Progenitor cell of endocrine pancreas (in vitro differentiated cells): ENCODE measurements at regions not wholly inside any gene's neighbourhood (a gene's known extent, or its start where the extent isn't known, plus 50 kb on each side); places are given as distances from the start of the nearest gene placed in this dataset.

Experiments used
- DNase-seq: peaks from one replicate; pipeline ENCODE4 v3.0.0; 2021; ENCODE audit warnings: low spot score; ENCODE audit not compliant: unreplicated experiment
- H3K27ac Mint-ChIP-seq: 2 replicates; pipeline ENCODE4 v1.8.0; 2021; ENCODE audit warnings: mild to moderate bottlenecking, moderate library complexity, mixed read lengths
- H3K27me3 Mint-ChIP-seq: 2 replicates; pipeline ENCODE4 v1.8.0; 2021; ENCODE audit warnings: mixed read lengths
- H3K36me3 Mint-ChIP-seq: 2 replicates; pipeline ENCODE4 v1.8.0; 2022; ENCODE audit warnings: mixed read lengths; ENCODE audit not compliant: insufficient read depth
- H3K4me1 Mint-ChIP-seq: 2 replicates; pipeline ENCODE4 v1.8.0; 2021; ENCODE audit warnings: low read depth, mixed read lengths
- H3K4me3 Mint-ChIP-seq: 2 replicates; pipeline ENCODE4 v1.8.0; 2021; ENCODE audit warnings: low read depth, mild to moderate bottlenecking, moderate library complexity, mixed read lengths
- H3K9me3 Mint-ChIP-seq: 2 replicates; pipeline ENCODE4 v1.8.0; 2021; ENCODE audit warnings: low read depth, mixed read lengths
- TF ChIP-seq, protein P1 (sequence below): fragments of 200-600 bp; sonication (generic); IDR thresholded peaks from one replicate; pipeline ENCODE4 v1.5.0; 2021; ENCODE audit warnings: antibody characterized with exemption, mild to moderate bottlenecking; ENCODE audit not compliant: unreplicated experiment

DNA sequence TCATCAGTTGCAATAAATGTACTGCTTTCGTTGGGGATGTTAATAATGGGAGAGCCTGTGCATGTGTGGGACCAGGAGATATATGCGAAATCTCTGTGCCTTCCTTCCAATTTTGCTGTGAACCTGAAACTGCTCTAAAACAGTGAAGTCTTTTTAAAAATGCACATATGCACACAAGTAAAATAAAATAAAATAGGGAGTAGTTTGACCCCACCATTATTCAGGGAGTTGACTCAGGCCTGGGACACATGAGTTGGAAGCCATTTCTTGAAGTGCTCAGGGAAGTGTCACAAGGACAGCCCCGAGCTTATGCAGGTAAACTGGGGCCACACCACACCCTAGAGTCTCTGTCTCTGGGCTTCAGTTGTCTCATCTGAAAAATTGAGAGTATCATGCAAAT lies 183.1 kb upstream of the POU2AF2 start:
- DNase-seq, result no peak
- Mint-ChIP-seq H3K9me3 (no peaks in the 10 kb centered on the region), H3K36me3 (no peaks in the 10 kb centered on the region), H3K27me3 (no peaks in the 10 kb centered on the region), H3K4me1 (no peaks in the 10 kb centered on the region), H3K4me3 (no peak overlapping the region), H3K27ac (no peak overlapping the region)
- TF ChIP-seq, protein P1, sequence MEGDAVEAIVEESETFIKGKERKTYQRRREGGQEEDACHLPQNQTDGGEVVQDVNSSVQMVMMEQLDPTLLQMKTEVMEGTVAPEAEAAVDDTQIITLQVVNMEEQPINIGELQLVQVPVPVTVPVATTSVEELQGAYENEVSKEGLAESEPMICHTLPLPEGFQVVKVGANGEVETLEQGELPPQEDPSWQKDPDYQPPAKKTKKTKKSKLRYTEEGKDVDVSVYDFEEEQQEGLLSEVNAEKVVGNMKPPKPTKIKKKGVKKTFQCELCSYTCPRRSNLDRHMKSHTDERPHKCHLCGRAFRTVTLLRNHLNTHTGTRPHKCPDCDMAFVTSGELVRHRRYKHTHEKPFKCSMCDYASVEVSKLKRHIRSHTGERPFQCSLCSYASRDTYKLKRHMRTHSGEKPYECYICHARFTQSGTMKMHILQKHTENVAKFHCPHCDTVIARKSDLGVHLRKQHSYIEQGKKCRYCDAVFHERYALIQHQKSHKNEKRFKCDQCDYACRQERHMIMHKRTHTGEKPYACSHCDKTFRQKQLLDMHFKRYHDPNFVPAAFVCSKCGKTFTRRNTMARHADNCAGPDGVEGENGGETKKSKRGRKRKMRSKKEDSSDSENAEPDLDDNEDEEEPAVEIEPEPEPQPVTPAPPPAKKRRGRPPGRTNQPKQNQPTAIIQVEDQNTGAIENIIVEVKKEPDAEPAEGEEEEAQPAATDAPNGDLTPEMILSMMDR, result no peak

DNA sequence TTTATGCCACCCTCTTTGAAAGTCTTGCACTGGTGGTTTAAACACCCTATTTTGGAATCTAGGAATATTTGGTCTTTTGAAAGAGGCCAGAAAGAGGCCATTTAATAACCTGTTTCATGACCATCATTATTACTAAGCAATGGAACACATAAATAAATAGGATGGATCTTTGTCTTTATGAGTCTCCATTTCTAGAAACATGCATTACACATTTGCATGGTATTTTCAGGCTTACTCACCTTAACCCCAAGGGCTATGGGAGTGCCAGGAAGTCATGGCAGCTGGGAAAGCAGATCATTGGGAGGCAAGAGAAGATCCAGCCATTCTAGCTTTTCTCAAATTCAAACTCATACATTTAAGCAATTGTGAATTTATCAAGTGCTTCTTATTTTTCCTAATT lies 185.8 kb upstream of the POU2AF2 start:
- H3K27ac Mint-ChIP-seq, result no peak overlapping the region
- no peaks in the 10 kb centered on the region for H3K9me3 Mint-ChIP-seq
- H3K27me3 Mint-ChIP-seq, result no peaks in the 10 kb centered on the region
- TF ChIP-seq, protein P1, result no peak
- no peaks in the 10 kb centered on the region for H3K4me1 Mint-ChIP-seq
- H3K4me3 Mint-ChIP-seq, result no peak overlapping the region
- H3K36me3 Mint-ChIP-seq, result no peaks in the 10 kb centered on the region
- no peak for DNase-seq

DNA sequence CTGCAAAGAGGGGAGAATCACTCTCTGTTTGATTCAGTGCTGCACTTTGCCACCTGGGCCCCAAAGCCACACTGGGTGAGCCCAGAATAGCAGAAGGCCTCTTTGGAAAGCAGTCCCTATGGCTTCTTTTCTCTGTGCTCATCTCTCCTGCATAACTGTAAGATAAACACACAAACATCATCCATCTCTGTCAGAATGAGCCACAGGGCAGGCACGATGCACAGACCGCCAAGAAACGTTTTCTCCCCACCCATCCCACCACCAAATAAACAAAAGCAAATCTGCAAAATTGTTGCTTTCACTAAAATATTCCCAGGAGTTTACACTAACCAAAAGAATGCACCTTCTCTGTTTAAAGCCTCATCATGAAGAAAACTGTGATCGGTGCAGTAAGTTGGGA lies 196.4 kb upstream of the POU2AF2 start:
- Mint-ChIP-seq H3K27ac (no peak overlapping the region), H3K27me3 (no peaks in the 10 kb centered on the region), H3K9me3 (no peaks in the 10 kb centered on the region), H3K36me3 (no peaks in the 10 kb centered on the region), H3K4me3 (no peak overlapping the region), H3K4me1 (no peaks in the 10 kb centered on the region)
- TF ChIP-seq, protein P1, result no peak
- no peak for DNase-seq

DNA sequence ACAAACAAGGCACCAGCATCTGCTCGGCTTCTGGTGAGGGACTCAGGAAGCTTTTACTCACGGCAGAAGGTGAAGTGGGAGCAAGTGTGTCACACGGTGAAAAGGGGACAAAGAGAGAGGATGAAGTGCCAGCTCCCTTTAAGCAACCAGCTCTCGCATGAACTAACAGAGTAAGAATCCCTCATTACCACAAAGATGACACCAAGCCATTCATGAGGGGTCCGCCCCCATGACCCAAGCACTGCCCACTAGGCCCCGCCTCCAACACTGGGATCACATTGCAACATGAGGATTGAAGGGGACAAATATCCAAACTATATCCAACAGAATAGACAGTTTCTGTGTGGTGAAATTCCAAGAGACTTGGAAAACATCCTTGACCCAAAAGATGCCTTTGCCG lies 198.2 kb upstream of the POU2AF2 start:
- no peaks in the 10 kb centered on the region for H3K36me3 Mint-ChIP-seq
- no peaks in the 10 kb centered on the region for H3K27me3 Mint-ChIP-seq
- no peak overlapping the region for H3K4me3 Mint-ChIP-seq
- no peaks in the 10 kb centered on the region for H3K9me3 Mint-ChIP-seq
- no peak for DNase-seq
- no peaks in the 10 kb centered on the region for H3K4me1 Mint-ChIP-seq
- TF ChIP-seq, protein P1, result no peak
- no peak overlapping the region for H3K27ac Mint-ChIP-seq

DNA sequence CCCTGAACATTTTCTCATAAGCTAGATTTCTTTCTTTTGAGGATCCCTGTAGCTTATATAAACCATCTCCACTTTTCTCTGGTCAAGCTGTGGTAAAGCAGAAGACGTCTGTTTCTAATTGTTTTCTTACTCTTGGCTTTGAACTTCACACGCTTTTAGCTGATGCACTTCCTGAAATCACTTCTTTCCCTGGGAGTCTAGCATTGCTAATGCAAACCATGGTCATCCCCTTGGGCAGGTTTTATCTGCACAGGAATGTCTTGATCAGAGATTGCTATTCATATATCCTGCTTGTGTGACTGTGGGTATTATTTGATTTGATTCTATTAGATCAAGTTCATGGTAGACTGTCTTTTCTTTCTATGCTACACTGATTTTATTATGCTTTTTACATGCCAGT lies 199.2 kb upstream of the POU2AF2 start:
- no peaks in the 10 kb centered on the region for H3K27me3 Mint-ChIP-seq
- no peak overlapping the region for H3K4me3 Mint-ChIP-seq
- no peak for DNase-seq
- H3K9me3 Mint-ChIP-seq, result no peaks in the 10 kb centered on the region
- no peak overlapping the region for H3K27ac Mint-ChIP-seq
- TF ChIP-seq, protein P1, result no peak
- H3K36me3 Mint-ChIP-seq, result no peaks in the 10 kb centered on the region
- H3K4me1 Mint-ChIP-seq, result no peaks in the 10 kb centered on the region
